ENCODE measurements at regions not wholly inside any gene's neighbourhood (a gene's known extent, or its start where the extent isn't known, plus 50 kb on each side); places are given as distances from the start of the nearest gene placed in this dataset.
"Not testable (repeated sequence)": the region's sequence is repeated elsewhere in the genome, so short reads cannot be mapped to it uniquely, and the experiment has no call there.

GRCh38 chr13:68706044-68706443, 1401.6 kb upstream of the ATXN8OS start:
- not testable (repeated sequence) for H3K27me3 ChIP-seq (ENCODE audit: low read depth, low read length); H3K27ac ChIP-seq (ENCODE audit: low read length); H3K4me1 ChIP-seq (ENCODE audit: control insufficient read depth in 1 of 2, insufficient read depth in 2 of 2, low read length in 2 of 2); H3K4me3 ChIP-seq (ENCODE audit: low read depth in 1 of 2, low read length in 2 of 2); H3K9me3 ChIP-seq (ENCODE audit: control insufficient read depth in 1 of 2, low read length in 2 of 2); H3K36me3 ChIP-seq (ENCODE audit: control insufficient read depth in 1 of 2, insufficient read depth in 2 of 2, low read length in 2 of 2)

GRCh38 chr13:68697551-68697950, 1410.1 kb upstream of the ATXN8OS start:
- Histone ChIP-seq H3K27me3 (ENCODE audit: low read depth, low read length) (no peaks in the 10 kb centered on the region), H3K27ac (ENCODE audit: low read length) (no peak overlapping the region), H3K4me3 (ENCODE audit: low read depth in 1 of 2, low read length in 2 of 2) (no peak overlapping the region), H3K9me3 (ENCODE audit: control insufficient read depth in 1 of 2, low read length in 2 of 2) (no peaks in the 10 kb centered on the region), H3K36me3 (ENCODE audit: control insufficient read depth in 1 of 2, insufficient read depth in 2 of 2, low read length in 2 of 2) (no peaks in the 10 kb centered on the region), H3K4me1 (ENCODE audit: control insufficient read depth in 1 of 2, insufficient read depth in 2 of 2, low read length in 2 of 2) (no peaks in the 10 kb centered on the region)

- Histone ChIP-seq H3K36me3 (ENCODE audit: control insufficient read depth in 1 of 2, insufficient read depth in 2 of 2, low read length in 2 of 2) (no peaks in the 10 kb centered on the region), H3K4me3 (ENCODE audit: low read depth in 1 of 2, low read length in 2 of 2) (no peak overlapping the region), H3K4me1 (ENCODE audit: control insufficient read depth in 1 of 2, insufficient read depth in 2 of 2, low read length in 2 of 2) (no peaks in the 10 kb centered on the region), H3K27me3 (ENCODE audit: low read depth, low read length) (no peaks in the 10 kb centered on the region), H3K9me3 (ENCODE audit: control insufficient read depth in 1 of 2, low read length in 2 of 2) (no peaks in the 10 kb centered on the region), H3K27ac (ENCODE audit: low read length) (no peak overlapping the region)
These were observed 1410.7 kb upstream of the ATXN8OS start for GRCh38 chr13:68696907-68697306.

- Histone ChIP-seq H3K27me3 (ENCODE audit: low read depth, low read length) (no peaks in the 10 kb centered on the region), H3K36me3 (ENCODE audit: control insufficient read depth in 1 of 2, insufficient read depth in 2 of 2, low read length in 2 of 2) (no peaks in the 10 kb centered on the region)
These were observed 1415.6 kb upstream of the ATXN8OS start for GRCh38 chr13:68692049-68692448.

GRCh38 chr13:68690567-68690966, 1417.1 kb upstream of the ATXN8OS start:
- Histone ChIP-seq H3K4me3 (ENCODE audit: low read depth in 1 of 2, low read length in 2 of 2) (no peak overlapping the region), H3K27ac (ENCODE audit: low read length) (no peak overlapping the region), H3K36me3 (ENCODE audit: control insufficient read depth in 1 of 2, insufficient read depth in 2 of 2, low read length in 2 of 2) (no peaks in the 10 kb centered on the region), H3K9me3 (ENCODE audit: control insufficient read depth in 1 of 2, low read length in 2 of 2) (no peaks in the 10 kb centered on the region), H3K4me1 (ENCODE audit: control insufficient read depth in 1 of 2, insufficient read depth in 2 of 2, low read length in 2 of 2) (no peaks in the 10 kb centered on the region), H3K27me3 (ENCODE audit: low read depth, low read length) (no peaks in the 10 kb centered on the region)

More at GRCh38 chr13:68692049-68692448, 1415.6 kb upstream of the ATXN8OS start:
- Histone ChIP-seq H3K27ac (ENCODE audit: low read length) (no peak overlapping the region), H3K4me1 (ENCODE audit: control insufficient read depth in 1 of 2, insufficient read depth in 2 of 2, low read length in 2 of 2) (no peaks in the 10 kb centered on the region), H3K4me3 (ENCODE audit: low read depth in 1 of 2, low read length in 2 of 2) (no peak overlapping the region), H3K9me3 (ENCODE audit: control insufficient read depth in 1 of 2, low read length in 2 of 2) (no peaks in the 10 kb centered on the region)

GRCh38 chr13:68676513-68677115, 1431.0 kb upstream of the ATXN8OS start:
- no peaks in the 10 kb centered on the region for H3K9me3 ChIP-seq (ENCODE audit: control insufficient read depth in 1 of 2, low read length in 2 of 2)
- H3K36me3 ChIP-seq (ENCODE audit: control insufficient read depth in 1 of 2, insufficient read depth in 2 of 2, low read length in 2 of 2), result no peaks in the 10 kb centered on the region
- no peak overlapping the region for H3K27ac ChIP-seq (ENCODE audit: low read length)
- H3K4me3 ChIP-seq (ENCODE audit: low read depth in 1 of 2, low read length in 2 of 2), result no peak overlapping the region
- H3K4me1 ChIP-seq (ENCODE audit: control insufficient read depth in 1 of 2, insufficient read depth in 2 of 2, low read length in 2 of 2), result no peaks in the 10 kb centered on the region
- H3K27me3 ChIP-seq (ENCODE audit: low read depth, low read length), result no peaks in the 10 kb centered on the region

GRCh38 chr13:68675209-68675608, 1432.4 kb upstream of the ATXN8OS start:
- H3K27me3 ChIP-seq (ENCODE audit: low read depth, low read length), result no peaks in the 10 kb centered on the region
- H3K27ac ChIP-seq (ENCODE audit: low read length), result no peak overlapping the region
- no peaks in the 10 kb centered on the region for H3K4me1 ChIP-seq (ENCODE audit: control insufficient read depth in 1 of 2, insufficient read depth in 2 of 2, low read length in 2 of 2)
- H3K9me3 ChIP-seq (ENCODE audit: control insufficient read depth in 1 of 2, low read length in 2 of 2), result no peaks in the 10 kb centered on the region
- no peak overlapping the region for H3K4me3 ChIP-seq (ENCODE audit: low read depth in 1 of 2, low read length in 2 of 2)
- no peaks in the 10 kb centered on the region for H3K36me3 ChIP-seq (ENCODE audit: control insufficient read depth in 1 of 2, insufficient read depth in 2 of 2, low read length in 2 of 2)

- no peaks in the 10 kb centered on the region for H3K27me3 ChIP-seq (ENCODE audit: low read depth, low read length)
- no peaks in the 10 kb centered on the region for H3K9me3 ChIP-seq (ENCODE audit: control insufficient read depth in 1 of 2, low read length in 2 of 2)
- no peak overlapping the region for H3K4me3 ChIP-seq (ENCODE audit: low read depth in 1 of 2, low read length in 2 of 2)
- H3K4me1 ChIP-seq (ENCODE audit: control insufficient read depth in 1 of 2, insufficient read depth in 2 of 2, low read length in 2 of 2), result no peaks in the 10 kb centered on the region
- no peak overlapping the region for H3K27ac ChIP-seq (ENCODE audit: low read length)
- H3K36me3 ChIP-seq (ENCODE audit: control insufficient read depth in 1 of 2, insufficient read depth in 2 of 2, low read length in 2 of 2), result no peaks in the 10 kb centered on the region
These were observed 1437.7 kb upstream of the PCDH9 start for GRCh38 chr13:68667863-68668262.

- no peaks in the 10 kb centered on the region for H3K36me3 ChIP-seq (ENCODE audit: control insufficient read depth in 1 of 2, insufficient read depth in 2 of 2, low read length in 2 of 2)
- H3K27me3 ChIP-seq (ENCODE audit: low read depth, low read length), result no peaks in the 10 kb centered on the region
- H3K4me3 ChIP-seq (ENCODE audit: low read depth in 1 of 2, low read length in 2 of 2), result no peak overlapping the region
- no peaks in the 10 kb centered on the region for H3K4me1 ChIP-seq (ENCODE audit: control insufficient read depth in 1 of 2, insufficient read depth in 2 of 2, low read length in 2 of 2)
- no peak overlapping the region for H3K27ac ChIP-seq (ENCODE audit: low read length)
- no peaks in the 10 kb centered on the region for H3K9me3 ChIP-seq (ENCODE audit: control insufficient read depth in 1 of 2, low read length in 2 of 2)
These were observed 1436.8 kb upstream of the PCDH9 start for GRCh38 chr13:68666774-68667397.

- Histone ChIP-seq H3K27ac (ENCODE audit: low read length) (no peak overlapping the region), H3K9me3 (ENCODE audit: control insufficient read depth in 1 of 2, low read length in 2 of 2) (peaks cover 0 to 2% of the 10 kb centered on the region in 2 donors), H3K27me3 (ENCODE audit: low read depth, low read length) (no peaks in the 10 kb centered on the region), H3K4me3 (ENCODE audit: low read depth in 1 of 2, low read length in 2 of 2) (no peak overlapping the region), H3K4me1 (ENCODE audit: control insufficient read depth in 1 of 2, insufficient read depth in 2 of 2, low read length in 2 of 2) (no peaks in the 10 kb centered on the region), H3K36me3 (ENCODE audit: control insufficient read depth in 1 of 2, insufficient read depth in 2 of 2, low read length in 2 of 2) (no peaks in the 10 kb centered on the region)
These were observed 1415.7 kb upstream of the PCDH9 start for GRCh38 chr13:68645814-68646213.

- H3K4me1 ChIP-seq (ENCODE audit: control insufficient read depth in 1 of 2, insufficient read depth in 2 of 2, low read length in 2 of 2), result no peaks in the 10 kb centered on the region
- no peak overlapping the region for H3K27ac ChIP-seq (ENCODE audit: low read length)
- H3K9me3 ChIP-seq (ENCODE audit: control insufficient read depth in 1 of 2, low read length in 2 of 2), result no peaks in the 10 kb centered on the region
- H3K4me3 ChIP-seq (ENCODE audit: low read depth in 1 of 2, low read length in 2 of 2), result no peak overlapping the region
- no peaks in the 10 kb centered on the region for H3K27me3 ChIP-seq (ENCODE audit: low read depth, low read length)
- H3K36me3 ChIP-seq (ENCODE audit: control insufficient read depth in 1 of 2, insufficient read depth in 2 of 2, low read length in 2 of 2), result no peaks in the 10 kb centered on the region
These were observed 1414.5 kb upstream of the PCDH9 start for GRCh38 chr13:68644611-68645010.

GRCh38 chr13:68636784-68637183, 1406.6 kb upstream of the PCDH9 start:
- Histone ChIP-seq H3K36me3 (ENCODE audit: control insufficient read depth in 1 of 2, insufficient read depth in 2 of 2, low read length in 2 of 2) (no peaks in the 10 kb centered on the region), H3K4me1 (ENCODE audit: control insufficient read depth in 1 of 2, insufficient read depth in 2 of 2, low read length in 2 of 2) (no peaks in the 10 kb centered on the region), H3K27ac (ENCODE audit: low read length) (no peak overlapping the region), H3K4me3 (ENCODE audit: low read depth in 1 of 2, low read length in 2 of 2) (no peak overlapping the region), H3K27me3 (ENCODE audit: low read depth, low read length) (no peaks in the 10 kb centered on the region), H3K9me3 (ENCODE audit: control insufficient read depth in 1 of 2, low read length in 2 of 2) (no peaks in the 10 kb centered on the region)

All from muscle layer of duodenum (tissue), 2 donors.